NCI-H1930 (cell line): ENCODE measurements at regions not wholly inside any gene's neighbourhood (a gene's known extent, or its start where the extent isn't known, plus 50 kb on each side); places are given as distances from the start of the nearest gene placed in this dataset.
"Not testable (repeated sequence)": the region's sequence is repeated elsewhere in the genome, so short reads cannot be mapped to it uniquely, and the experiment has no call there.

ENCODE experiments used
- DNase-seq, 2 experiments: peaks; one replicate each; lab custom pipeline; 2025; lab: John Stamatoyannopoulos, UW

GRCh38 chr5:166725593-166725992 lies 1565.9 kb upstream of the WWC1 start:
- no peak for DNase-seq

GRCh38 chr5:166726406-166726805 lies 1565.0 kb upstream of the WWC1 start:
- DNase-seq: no peak

DNA sequence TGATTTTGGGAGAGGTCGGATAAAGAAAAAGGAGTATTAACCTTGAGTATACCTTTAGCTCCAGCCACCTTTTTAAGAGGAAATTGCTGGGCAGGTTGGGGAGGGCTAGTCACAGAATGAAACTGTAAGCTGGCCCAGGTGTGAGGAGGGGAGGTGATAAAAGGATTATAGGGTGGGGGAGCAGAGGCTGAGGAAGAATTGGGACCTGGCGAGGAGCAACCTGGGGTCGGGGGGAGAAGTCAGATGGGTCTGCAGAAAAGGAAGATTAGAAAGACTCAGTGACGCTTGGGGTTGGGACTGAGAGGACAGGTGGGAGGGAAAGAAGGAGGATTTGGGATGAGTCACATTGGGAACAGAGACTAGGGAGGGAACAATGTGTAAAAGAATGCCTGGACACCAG lies 1548.5 kb upstream of the WWC1 start:
- DNase-seq: not testable (repeated sequence)

- no peak for DNase-seq
Measured at GRCh38 chr5:166746506-166746905, 1544.9 kb upstream of the WWC1 start.

DNA sequence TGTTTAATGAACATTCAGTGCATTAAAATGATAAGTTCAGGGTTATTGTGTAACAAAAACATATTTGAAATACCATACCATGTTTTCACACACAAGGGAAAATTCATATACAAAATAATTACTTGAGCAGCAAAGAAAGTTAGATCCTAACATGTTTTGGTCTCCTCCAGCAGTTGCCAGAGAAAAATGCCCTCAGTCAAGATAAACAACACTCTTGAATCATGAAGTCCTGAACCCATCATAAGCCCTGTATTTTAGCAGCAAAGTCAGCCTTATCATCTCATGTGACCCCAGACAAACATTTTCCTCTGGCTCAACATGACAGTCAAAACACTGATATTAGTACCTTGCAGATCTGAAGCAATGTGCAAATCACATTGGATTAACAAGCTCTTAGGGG lies 1541.1 kb upstream of the WWC1 start:
- DNase-seq: no peak

GRCh38 chr5:166758151-166758550 lies 1533.3 kb upstream of the WWC1 start:
- DNase-seq: no peak

DNA sequence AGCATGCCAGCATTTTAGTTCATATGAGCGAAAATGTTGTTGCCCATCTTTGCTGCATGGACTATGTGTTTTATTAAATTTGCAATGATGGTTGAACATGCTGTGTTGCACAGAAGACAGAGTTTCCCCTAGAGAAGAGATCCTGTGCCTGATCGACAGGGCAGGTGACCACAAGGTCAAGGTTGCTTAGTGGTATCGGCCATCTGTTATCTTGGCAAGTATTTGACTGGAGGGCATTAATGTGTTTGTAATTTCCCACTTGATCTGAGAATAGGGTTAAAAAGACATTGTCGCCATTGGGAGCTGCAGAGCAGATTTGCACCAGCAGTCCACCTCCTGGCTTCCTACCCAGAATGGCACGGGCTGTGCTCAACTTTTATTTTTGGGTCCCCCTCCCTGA lies 1523.6 kb upstream of the WWC1 start:
- no peak for DNase-seq

DNA sequence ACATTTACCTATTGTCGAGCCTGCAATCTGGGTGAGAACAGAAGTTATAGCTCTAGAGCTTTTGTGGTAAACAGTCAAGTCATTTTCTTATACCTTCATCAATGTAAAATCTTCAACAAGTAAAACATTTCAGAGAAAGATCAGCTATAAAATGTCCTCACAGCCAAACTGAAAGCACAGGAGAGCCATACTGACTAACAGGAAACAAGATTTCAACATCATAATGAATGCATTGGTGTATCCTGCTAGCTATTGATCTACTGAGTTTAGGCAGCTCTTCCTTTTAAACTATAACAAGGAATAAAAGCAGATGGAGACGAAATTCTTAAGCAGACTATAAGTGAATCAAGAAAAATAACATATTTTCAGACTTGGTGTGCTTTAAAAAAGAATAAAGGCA lies 1522.9 kb upstream of the WWC1 start:
- no peak for DNase-seq

DNA sequence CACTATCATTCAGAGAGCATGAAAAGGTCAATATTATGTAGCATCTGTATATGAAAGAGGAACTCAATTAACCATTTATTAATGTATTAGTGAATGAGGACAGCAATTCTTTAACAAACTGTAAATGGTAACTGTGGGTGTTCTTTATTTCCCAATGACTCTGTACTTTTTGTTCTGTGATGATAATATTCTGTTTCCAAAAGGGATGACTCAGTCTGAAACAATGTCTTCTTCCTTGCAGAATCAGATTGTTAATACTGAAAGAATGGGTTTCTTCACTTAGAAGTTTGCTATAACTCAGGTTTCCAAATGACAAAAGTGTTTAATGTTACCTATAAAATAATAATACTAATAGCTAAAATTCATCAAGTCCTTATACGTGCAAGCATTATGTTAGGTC lies 1518.7 kb upstream of the WWC1 start:
- DNase-seq: no peak

- DNase-seq: no peak
Measured at GRCh38 chr5:166781737-166782136, 1509.7 kb upstream of the WWC1 start.

- DNase-seq: no peak
Measured at GRCh38 chr5:166784545-166785078, 1506.8 kb upstream of the WWC1 start.

DNA sequence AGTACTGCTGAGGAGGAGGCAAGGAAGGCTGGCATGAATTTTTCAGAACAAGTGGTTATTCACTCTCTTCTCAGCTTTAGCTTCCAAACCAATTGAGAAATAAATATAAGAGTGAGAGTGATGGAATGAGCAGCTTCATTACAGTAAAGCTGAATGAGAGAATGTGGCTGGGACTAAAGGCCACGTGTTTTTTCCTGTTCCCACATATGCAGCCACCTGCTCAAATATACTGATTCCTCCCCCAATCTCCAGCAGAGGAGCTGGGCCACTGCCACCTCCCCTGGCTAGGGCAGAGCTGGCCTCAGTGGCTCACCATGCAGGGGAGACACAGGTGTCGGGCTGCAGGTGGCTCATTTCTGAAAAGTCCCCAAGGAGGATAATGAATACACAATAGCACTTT lies 1505.3 kb upstream of the WWC1 start:
- DNase-seq: no peak

DNA sequence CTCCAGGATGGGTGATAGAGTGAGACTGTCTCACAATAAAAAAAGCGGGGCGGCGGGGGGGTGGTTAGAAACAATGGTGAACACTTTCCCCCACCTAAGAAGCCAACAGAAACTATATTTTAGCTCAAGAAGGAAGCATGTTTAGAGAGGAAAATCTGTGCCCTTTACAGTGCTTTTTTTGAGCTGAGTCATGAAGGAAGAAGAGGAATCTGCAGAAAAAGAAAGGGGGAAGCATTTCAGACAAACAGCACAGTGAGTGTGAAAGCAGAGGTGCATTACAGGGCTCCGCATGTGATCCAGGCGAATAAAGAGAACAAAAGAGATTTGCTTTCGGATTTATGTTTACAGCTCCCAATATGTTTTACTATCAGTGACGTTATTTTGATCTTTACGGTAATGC lies 1504.6 kb upstream of the WWC1 start:
- no peak for DNase-seq

- no peak for DNase-seq
Measured at GRCh38 chr5:166788050-166788449, 1503.4 kb upstream of the WWC1 start.

GRCh38 chr5:166795756-166796155 lies 1495.7 kb upstream of the WWC1 start:
- no peak for DNase-seq

- no peak for DNase-seq
Measured at GRCh38 chr5:166803058-166803457, 1488.4 kb upstream of the WWC1 start.

GRCh38 chr5:166804223-166804622 lies 1487.2 kb upstream of the WWC1 start:
- not testable (repeated sequence) for DNase-seq

DNA sequence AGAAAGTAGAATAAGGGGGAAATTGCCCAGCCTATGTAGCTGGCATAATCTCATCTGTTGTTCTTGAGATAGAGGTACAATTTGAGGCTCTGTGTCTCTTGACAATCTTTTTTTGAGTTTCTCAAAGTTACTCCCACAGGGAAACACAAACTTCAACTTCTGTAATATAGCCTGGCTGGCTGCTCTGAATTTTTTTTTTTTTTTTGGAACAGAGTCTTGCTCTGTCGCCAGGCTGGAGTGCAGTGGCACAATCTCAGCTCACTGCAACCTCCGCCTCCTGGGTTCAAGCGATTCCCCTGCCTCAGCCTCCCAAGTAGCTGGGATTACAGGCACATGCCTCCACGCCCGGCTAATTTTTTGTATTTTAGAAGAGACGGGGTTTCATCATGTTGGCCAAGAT lies 1486.8 kb upstream of the WWC1 start:
- DNase-seq: not testable (repeated sequence)

DNA sequence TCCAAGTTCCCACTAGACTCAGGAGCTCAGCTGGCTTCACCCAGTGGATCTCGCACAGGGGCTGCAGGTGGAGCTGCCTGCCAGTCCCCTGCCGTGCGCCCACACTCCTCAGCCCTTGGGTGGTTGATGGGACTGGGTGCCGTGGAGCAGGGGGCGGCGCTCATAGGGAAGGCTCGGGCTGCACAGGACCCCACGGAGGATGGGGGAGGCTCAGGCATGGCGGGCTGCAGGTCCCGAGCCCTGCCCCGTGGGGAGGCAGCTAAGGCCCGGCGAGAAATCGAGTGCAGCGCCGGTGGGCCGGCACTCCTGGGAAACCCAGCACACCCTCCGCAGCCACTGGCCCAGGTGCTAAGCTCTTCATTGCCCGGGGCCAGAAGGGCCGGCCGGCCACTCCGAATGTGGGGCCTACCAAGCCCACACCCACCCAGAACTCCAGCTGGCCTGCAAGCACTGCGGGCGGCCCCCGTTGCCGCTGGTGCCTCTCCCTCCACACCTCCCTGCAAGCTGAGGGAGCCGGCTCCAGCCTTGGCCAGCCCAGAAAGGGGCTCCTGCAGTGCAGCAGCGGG lies 1481.3 kb upstream of the WWC1 start:
- DNase-seq: not testable (repeated sequence)

DNA sequence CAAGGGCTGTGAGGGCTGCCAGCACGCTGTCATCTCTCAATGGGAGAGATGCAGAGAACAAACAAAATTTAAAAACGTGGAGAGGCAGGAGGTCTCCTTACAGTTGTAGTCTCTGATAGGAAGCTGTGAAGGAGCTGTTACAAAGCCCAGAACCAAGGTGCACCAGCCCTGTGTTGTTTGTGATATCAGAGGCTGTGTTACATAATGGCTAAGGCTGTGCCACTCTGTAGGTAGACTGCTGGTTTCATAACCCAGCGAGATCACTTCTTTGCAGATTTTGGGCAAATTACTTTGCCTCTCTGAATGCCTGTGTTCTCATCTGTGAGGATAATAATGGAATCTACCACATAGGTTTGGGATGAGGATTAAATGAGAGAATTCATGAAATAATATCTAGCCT lies 1480.7 kb upstream of the WWC1 start:
- DNase-seq: no peak

GRCh38 chr5:166823360-166823759 lies 1468.1 kb upstream of the WWC1 start:
- no peak for DNase-seq

- no peak for DNase-seq
Measured at GRCh38 chr5:166834246-166834645, 1457.2 kb upstream of the WWC1 start.

DNA sequence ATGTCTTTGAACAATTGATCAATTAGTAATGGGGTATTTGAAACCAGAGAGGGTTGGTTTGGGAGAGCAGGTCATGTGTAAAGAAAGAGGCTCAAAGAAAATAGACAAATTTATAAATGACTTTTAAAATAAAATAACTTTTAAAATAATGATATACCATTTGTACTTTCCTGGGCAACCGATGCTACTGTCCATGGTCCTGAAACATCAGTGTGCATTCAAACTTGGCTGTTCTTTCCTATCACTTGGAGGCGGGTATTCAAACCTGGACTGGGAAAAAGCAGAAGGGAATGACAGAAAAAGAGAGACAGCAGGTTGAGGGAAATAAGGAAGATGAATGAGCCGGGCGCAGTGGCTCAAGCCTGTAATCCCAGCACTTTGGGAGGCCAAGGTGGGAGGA lies 1446.4 kb upstream of the WWC1 start:
- no peak for DNase-seq

- no peak for DNase-seq
Measured at GRCh38 chr5:166856791-166857190, 1434.7 kb upstream of the WWC1 start.

- DNase-seq: no peak
Measured at GRCh38 chr5:166860426-166860825, 1431.0 kb upstream of the WWC1 start.
